Osteocyte (in vitro differentiated cells): ENCODE measurements at regions not wholly inside any gene's neighbourhood (a gene's known extent, or its start where the extent isn't known, plus 50 kb on each side); places are given as distances from the start of the nearest gene placed in this dataset.

Experiments
- DNase-seq: peaks from one replicate; pipeline ENCODE4 v3.0.0; 2021; ENCODE audit warnings: mixed read lengths; ENCODE audit not compliant: unreplicated experiment; ENCODE audit errors: extremely low spot score
- H3K27ac Mint-ChIP-seq: one replicate; pipeline ENCODE4 v1.8.0; 2021; ENCODE audit warnings: mild to moderate bottlenecking, mixed read lengths; ENCODE audit not compliant: unreplicated experiment
- H3K27me3 Mint-ChIP-seq: one replicate; pipeline ENCODE4 v1.8.0; 2021; ENCODE audit warnings: mixed read lengths; ENCODE audit not compliant: unreplicated experiment
- H3K36me3 Mint-ChIP-seq: one replicate; pipeline ENCODE4 v1.8.0; 2021; ENCODE audit warnings: mixed read lengths; ENCODE audit not compliant: unreplicated experiment
- H3K4me1 Mint-ChIP-seq: one replicate; pipeline ENCODE4 v1.8.0; 2021; ENCODE audit warnings: mixed read lengths; ENCODE audit not compliant: unreplicated experiment
- H3K4me3 Mint-ChIP-seq: one replicate; pipeline ENCODE4 v1.8.0; 2021; ENCODE audit warnings: mild to moderate bottlenecking, moderate library complexity, mixed read lengths; ENCODE audit not compliant: unreplicated experiment
- H3K9me3 Mint-ChIP-seq: one replicate; pipeline ENCODE4 v1.8.0; 2021; ENCODE audit warnings: mixed read lengths; ENCODE audit not compliant: unreplicated experiment
- CTCF ChIP-seq: fragments of 200-600 bp; sonication (generic); IDR thresholded peaks from 2 replicates; pipeline ENCODE4 v1.5.0; 2021; ENCODE audit warnings: antibody characterized with exemption, mild to moderate bottlenecking, moderate library complexity

GRCh38 chr14:53437858-53438257 is 284.7 kb upstream of the DDHD1 start:
- no peak overlapping the region for H3K4me3 Mint-ChIP-seq
- no peaks in the 10 kb centered on the region for H3K4me1 Mint-ChIP-seq
- no peak overlapping the region for H3K27ac Mint-ChIP-seq
- no peaks in the 10 kb centered on the region for H3K9me3 Mint-ChIP-seq
- peaks cover 25% of the 10 kb centered on the region for H3K27me3 Mint-ChIP-seq
- no peak for DNase-seq
- peaks cover 2% of the 10 kb centered on the region for H3K36me3 Mint-ChIP-seq
- no peak for TF ChIP-seq CTCF

- peak; percentile 72 for TF ChIP-seq CTCF
- no peak for DNase-seq
- H3K27me3 Mint-ChIP-seq: peaks cover 29% of the 10 kb centered on the region
- peaks cover 3% of the 10 kb centered on the region for H3K4me1 Mint-ChIP-seq
- no peak overlapping the region for H3K27ac Mint-ChIP-seq
- H3K36me3 Mint-ChIP-seq: no peaks in the 10 kb centered on the region
- no peak overlapping the region for H3K4me3 Mint-ChIP-seq
- no peaks in the 10 kb centered on the region for H3K9me3 Mint-ChIP-seq
Observed at GRCh38 chr14:53432378-53432802, 279.3 kb upstream of the DDHD1 start.

- Mint-ChIP-seq H3K4me1 (peaks cover 3% of the 10 kb centered on the region), H3K36me3 (peaks cover 5% of the 10 kb centered on the region), H3K9me3 (peaks cover 11% of the 10 kb centered on the region), H3K4me3 (no peak overlapping the region), H3K27ac (no peak overlapping the region), H3K27me3 (peaks cover 43% of the 10 kb centered on the region)
- TF ChIP-seq CTCF: no peak
- DNase-seq: no peak
Observed at GRCh38 chr14:53430870-53431269, 277.7 kb upstream of the DDHD1 start.

- no peak overlapping the region for H3K4me3 Mint-ChIP-seq
- no peak overlapping the region for H3K27ac Mint-ChIP-seq
- H3K27me3 Mint-ChIP-seq: peaks cover 10% of the 10 kb centered on the region
- H3K4me1 Mint-ChIP-seq: peaks cover 7% of the 10 kb centered on the region
- no peaks in the 10 kb centered on the region for H3K36me3 Mint-ChIP-seq
- H3K9me3 Mint-ChIP-seq: no peaks in the 10 kb centered on the region
- TF ChIP-seq CTCF: peak; percentile 52
- no peak for DNase-seq
Observed at GRCh38 chr14:53412819-53413675, 259.9 kb upstream of the DDHD1 start.

GRCh38 chr14:53411125-53411524 is 258.0 kb upstream of the DDHD1 start:
- Mint-ChIP-seq H3K27ac (no peak overlapping the region), H3K27me3 (no peaks in the 10 kb centered on the region), H3K4me1 (peaks cover 7% of the 10 kb centered on the region), H3K36me3 (no peaks in the 10 kb centered on the region), H3K9me3 (no peaks in the 10 kb centered on the region), H3K4me3 (no peak overlapping the region)
- no peak for DNase-seq
- no peak for TF ChIP-seq CTCF
